ENCODE measurements at regions not wholly inside any gene's neighbourhood (a gene's known extent, or its start where the extent isn't known, plus 50 kb on each side); places are given as distances from the start of the nearest gene placed in this dataset.

- TF ChIP-seq CTCF (IDR thresholded peaks at IDR 0.05) (no peak), EZH2 (IDR thresholded peaks at IDR 0.05) (no peak)
Observed at GRCh38 chr6:156174031-156174890, 602.9 kb upstream of the ARID1B start.

Measured in neural progenitor cell (in vitro differentiated cells).